ENCODE measurements at regions not wholly inside any gene's neighbourhood (a gene's known extent, or its start where the extent isn't known, plus 50 kb on each side); places are given as distances from the start of the nearest gene placed in this dataset.

GRCh38 chr12:42957136-42957535, 367.6 kb upstream of the PRICKLE1 start:
- no peak overlapping the region for H3K4me3 ChIP-seq
- TF ChIP-seq POLR2A (IDR thresholded peaks at IDR 0.05) (no peak), CTCF (IDR thresholded peaks at IDR 0.05) (no peak)

GRCh38 chr12:42953021-42953420, 363.5 kb upstream of the PRICKLE1 start:
- Histone ChIP-seq H3K4me3 (no peak overlapping the region), H3K4me1 (no peaks in the 10 kb centered on the region), H3K27me3 (no peaks in the 10 kb centered on the region), H3K27ac (no peak overlapping the region), H3K36me3 (no peaks in the 10 kb centered on the region), H3K9me3 (no peaks in the 10 kb centered on the region)
- no peak for DNase-seq
- TF ChIP-seq POLR2A (IDR thresholded peaks at IDR 0.05) (no peak), CTCF (IDR thresholded peaks at IDR 0.05) (no peak)

More at GRCh38 chr12:42957136-42957535, 367.6 kb upstream of the PRICKLE1 start:
- no peak for DNase-seq
- Histone ChIP-seq H3K36me3 (no peaks in the 10 kb centered on the region), H3K4me1 (no peaks in the 10 kb centered on the region), H3K9me3 (no peaks in the 10 kb centered on the region), H3K27me3 (no peaks in the 10 kb centered on the region), H3K27ac (no peak overlapping the region)

- Histone ChIP-seq H3K27me3 (no peaks in the 10 kb centered on the region), H3K36me3 (no peaks in the 10 kb centered on the region), H3K27ac (no peak overlapping the region), H3K4me3 (no peak overlapping the region), H3K4me1 (no peaks in the 10 kb centered on the region), H3K9me3 (no peaks in the 10 kb centered on the region)
- no peak for DNase-seq
- TF ChIP-seq POLR2A (IDR thresholded peaks at IDR 0.05) (no peak), CTCF (IDR thresholded peaks at IDR 0.05) (no peak)
These were observed 357.4 kb upstream of the PRICKLE1 start for GRCh38 chr12:42946871-42947381.

GRCh38 chr12:42945927-42946326, 356.4 kb upstream of the PRICKLE1 start:
- Histone ChIP-seq H3K9me3 (no peaks in the 10 kb centered on the region), H3K4me3 (no peak overlapping the region), H3K4me1 (no peaks in the 10 kb centered on the region), H3K27me3 (no peaks in the 10 kb centered on the region), H3K36me3 (no peaks in the 10 kb centered on the region), H3K27ac (no peak overlapping the region)
- no peak for DNase-seq
- TF ChIP-seq POLR2A (IDR thresholded peaks at IDR 0.05), result no peak
- TF ChIP-seq CTCF (IDR thresholded peaks at IDR 0.05), result no peak

GRCh38 chr12:42944516-42944915, 355.0 kb upstream of the PRICKLE1 start:
- no peak for TF ChIP-seq POLR2A (IDR thresholded peaks at IDR 0.05)
- TF ChIP-seq CTCF (IDR thresholded peaks at IDR 0.05), result no peak
- DNase-seq, result no peak
- Histone ChIP-seq H3K4me3 (no peak overlapping the region), H3K9me3 (no peaks in the 10 kb centered on the region), H3K36me3 (no peaks in the 10 kb centered on the region), H3K27ac (no peak overlapping the region), H3K27me3 (no peaks in the 10 kb centered on the region), H3K4me1 (no peaks in the 10 kb centered on the region)

- Histone ChIP-seq H3K36me3 (no peaks in the 10 kb centered on the region), H3K4me3 (no peak overlapping the region), H3K27ac (no peak overlapping the region), H3K9me3 (no peaks in the 10 kb centered on the region), H3K4me1 (no peaks in the 10 kb centered on the region), H3K27me3 (no peaks in the 10 kb centered on the region)
- no peak for DNase-seq
- no peak for TF ChIP-seq POLR2A (IDR thresholded peaks at IDR 0.05)
- no peak for TF ChIP-seq CTCF (IDR thresholded peaks at IDR 0.05)
These were observed 347.4 kb upstream of the PRICKLE1 start for GRCh38 chr12:42936991-42937390.

Data from Peyer's patch (tissue), 4 donors.